ENCODE measurements at regions not wholly inside any gene's neighbourhood (a gene's known extent, or its start where the extent isn't known, plus 50 kb on each side); places are given as distances from the start of the nearest gene placed in this dataset.

GRCh38 chr7:101753316-101753715, 64.1 kb upstream of the CUX1 start:
- no peak for TF ChIP-seq TCF3 (IDR thresholded peaks at IDR 0.05; ENCODE audit: borderline replicate concordance, insufficient read depth, low read depth, low read length)
- TF ChIP-seq, protein P1, sequence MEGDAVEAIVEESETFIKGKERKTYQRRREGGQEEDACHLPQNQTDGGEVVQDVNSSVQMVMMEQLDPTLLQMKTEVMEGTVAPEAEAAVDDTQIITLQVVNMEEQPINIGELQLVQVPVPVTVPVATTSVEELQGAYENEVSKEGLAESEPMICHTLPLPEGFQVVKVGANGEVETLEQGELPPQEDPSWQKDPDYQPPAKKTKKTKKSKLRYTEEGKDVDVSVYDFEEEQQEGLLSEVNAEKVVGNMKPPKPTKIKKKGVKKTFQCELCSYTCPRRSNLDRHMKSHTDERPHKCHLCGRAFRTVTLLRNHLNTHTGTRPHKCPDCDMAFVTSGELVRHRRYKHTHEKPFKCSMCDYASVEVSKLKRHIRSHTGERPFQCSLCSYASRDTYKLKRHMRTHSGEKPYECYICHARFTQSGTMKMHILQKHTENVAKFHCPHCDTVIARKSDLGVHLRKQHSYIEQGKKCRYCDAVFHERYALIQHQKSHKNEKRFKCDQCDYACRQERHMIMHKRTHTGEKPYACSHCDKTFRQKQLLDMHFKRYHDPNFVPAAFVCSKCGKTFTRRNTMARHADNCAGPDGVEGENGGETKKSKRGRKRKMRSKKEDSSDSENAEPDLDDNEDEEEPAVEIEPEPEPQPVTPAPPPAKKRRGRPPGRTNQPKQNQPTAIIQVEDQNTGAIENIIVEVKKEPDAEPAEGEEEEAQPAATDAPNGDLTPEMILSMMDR (IDR thresholded peaks at IDR 0.05 in 2 of 3, conservative IDR thresholded peaks at IDR 0.05 in 1 of 3; ENCODE audit: control insufficient read depth in 2 of 3, extremely low read depth in 1 of 3, insufficient read depth in 1 of 3, low read depth in 3 of 3, low read length in 3 of 3), result no peak
- no peak for TF ChIP-seq ZNF207 (IDR thresholded peaks at IDR 0.05; ENCODE audit: borderline replicate concordance)
- TF ChIP-seq, protein P2, sequence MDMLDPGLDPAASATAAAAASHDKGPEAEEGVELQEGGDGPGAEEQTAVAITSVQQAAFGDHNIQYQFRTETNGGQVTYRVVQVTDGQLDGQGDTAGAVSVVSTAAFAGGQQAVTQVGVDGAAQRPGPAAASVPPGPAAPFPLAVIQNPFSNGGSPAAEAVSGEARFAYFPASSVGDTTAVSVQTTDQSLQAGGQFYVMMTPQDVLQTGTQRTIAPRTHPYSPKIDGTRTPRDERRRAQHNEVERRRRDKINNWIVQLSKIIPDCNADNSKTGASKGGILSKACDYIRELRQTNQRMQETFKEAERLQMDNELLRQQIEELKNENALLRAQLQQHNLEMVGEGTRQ (IDR thresholded peaks at IDR 0.05; ENCODE audit: borderline replicate concordance, low read depth, low read length), result no peak
- no peak for TF ChIP-seq KLF5 (IDR thresholded peaks at IDR 0.05; ENCODE audit: partially characterized antibody)
- TF ChIP-seq YY1 (IDR thresholded peaks at IDR 0.05; ENCODE audit: low read depth, low read length), result no peak
- no peak for TF ChIP-seq POLR2A (IDR thresholded peaks at IDR 0.05; ENCODE audit: low read depth, low read length)
- no peak for TF ChIP-seq SRF (IDR thresholded peaks at IDR 0.05; ENCODE audit: low read depth in 2 of 2, low read length in 2 of 2)
- no peak for TF ChIP-seq TCF7 (IDR thresholded peaks at IDR 0.05; ENCODE audit: borderline replicate concordance)
- TF ChIP-seq YBX1 (IDR thresholded peaks at IDR 0.05), result no peak
- no peak for TF ChIP-seq E4F1 (IDR thresholded peaks at IDR 0.05; ENCODE audit: borderline replicate concordance, partially characterized antibody)
- no peak for TF ChIP-seq REST (IDR thresholded peaks at IDR 0.05; ENCODE audit: low read depth, low read length)
